ENCODE measurements at regions not wholly inside any gene's neighbourhood (a gene's known extent, or its start where the extent isn't known, plus 50 kb on each side); places are given as distances from the start of the nearest gene placed in this dataset.

GRCh38 chr10:55180357-55180756 is 379.3 kb upstream of the PCDH15 start:
- no peak overlapping the region for H3K4me3 ChIP-seq
- no peak overlapping the region for H3K4me2 ChIP-seq (ENCODE audit: control insufficient read depth, insufficient read depth)
- 75% methylated on average over 1 of the region's 1 CpG for WGBS (ENCODE audit: insufficient coverage, insufficient replicate concordance, low lambda C conversion rate, missing lambda C conversion rate)
- SMC1A ChIA-PET (ENCODE audit: uncharacterized antibody, unreplicated experiment): no interaction called here
- H2AFZ ChIP-seq (ENCODE audit: control insufficient read depth, low read depth, low read length): no peak overlapping the region
- DNase-seq (ENCODE audit: low read depth, low spot score): no peak
- no peaks in the 10 kb centered on the region for H3K36me3 ChIP-seq (ENCODE audit: control insufficient read depth in 2 of 2, insufficient read depth in 2 of 2, low read length in 1 of 2)
- in situ Hi-C loops (cut with MboI) (no loop called here), intact Hi-C loops (cut with micrococcal nuclease; ENCODE audit: unreplicated experiment) (no loop called here)
- H3K27me3 ChIP-seq (replicated peaks in 1 of 2; ENCODE audit: control insufficient read depth in 2 of 2, insufficient read depth in 2 of 2, low read length in 1 of 2): no peaks in the 10 kb centered on the region; a peak in 1 of 4 replicates
- no peaks in the 10 kb centered on the region for H3K79me2 ChIP-seq (ENCODE audit: control insufficient read depth, insufficient read depth, low read length)
- RAD21 ChIA-PET (ENCODE audit: unreplicated experiment): no interaction called here
- H3K4me1 ChIP-seq (ENCODE audit: control insufficient read depth, insufficient read depth, low read length): no peaks in the 10 kb centered on the region
- FAIRE-seq: no peak
- H4K20me1 ChIP-seq (ENCODE audit: control insufficient read depth, insufficient read depth): no peaks in the 10 kb centered on the region
- H3K9me3 ChIP-seq (replicated peaks; ENCODE audit: control insufficient read depth, insufficient read depth, low read length): no peaks in the 10 kb centered on the region
- POLR2A ChIA-PET: no interaction called here
- ATAC-seq: no peak
- BruUV-seq (replicated peaks): no TSS peak
- no peak overlapping the region for H3K27ac ChIP-seq (ENCODE audit: control insufficient read depth, insufficient read depth)
- no peak overlapping the region for H3K9ac ChIP-seq (ENCODE audit: control insufficient read depth, insufficient read depth, low read length)
- CTCF ChIA-PET: no interaction called here
- TF ChIP-seq, protein P1, sequence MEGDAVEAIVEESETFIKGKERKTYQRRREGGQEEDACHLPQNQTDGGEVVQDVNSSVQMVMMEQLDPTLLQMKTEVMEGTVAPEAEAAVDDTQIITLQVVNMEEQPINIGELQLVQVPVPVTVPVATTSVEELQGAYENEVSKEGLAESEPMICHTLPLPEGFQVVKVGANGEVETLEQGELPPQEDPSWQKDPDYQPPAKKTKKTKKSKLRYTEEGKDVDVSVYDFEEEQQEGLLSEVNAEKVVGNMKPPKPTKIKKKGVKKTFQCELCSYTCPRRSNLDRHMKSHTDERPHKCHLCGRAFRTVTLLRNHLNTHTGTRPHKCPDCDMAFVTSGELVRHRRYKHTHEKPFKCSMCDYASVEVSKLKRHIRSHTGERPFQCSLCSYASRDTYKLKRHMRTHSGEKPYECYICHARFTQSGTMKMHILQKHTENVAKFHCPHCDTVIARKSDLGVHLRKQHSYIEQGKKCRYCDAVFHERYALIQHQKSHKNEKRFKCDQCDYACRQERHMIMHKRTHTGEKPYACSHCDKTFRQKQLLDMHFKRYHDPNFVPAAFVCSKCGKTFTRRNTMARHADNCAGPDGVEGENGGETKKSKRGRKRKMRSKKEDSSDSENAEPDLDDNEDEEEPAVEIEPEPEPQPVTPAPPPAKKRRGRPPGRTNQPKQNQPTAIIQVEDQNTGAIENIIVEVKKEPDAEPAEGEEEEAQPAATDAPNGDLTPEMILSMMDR (IDR thresholded peaks at IDR 0.05 in 2 of 3, conservative IDR thresholded peaks at IDR 0.05 in 1 of 3; ENCODE audit: control insufficient read depth in 2 of 3, extremely low read depth in 1 of 3, insufficient read depth in 1 of 3, low read depth in 3 of 3, low read length in 3 of 3): no peak
- TF ChIP-seq, protein P2, sequence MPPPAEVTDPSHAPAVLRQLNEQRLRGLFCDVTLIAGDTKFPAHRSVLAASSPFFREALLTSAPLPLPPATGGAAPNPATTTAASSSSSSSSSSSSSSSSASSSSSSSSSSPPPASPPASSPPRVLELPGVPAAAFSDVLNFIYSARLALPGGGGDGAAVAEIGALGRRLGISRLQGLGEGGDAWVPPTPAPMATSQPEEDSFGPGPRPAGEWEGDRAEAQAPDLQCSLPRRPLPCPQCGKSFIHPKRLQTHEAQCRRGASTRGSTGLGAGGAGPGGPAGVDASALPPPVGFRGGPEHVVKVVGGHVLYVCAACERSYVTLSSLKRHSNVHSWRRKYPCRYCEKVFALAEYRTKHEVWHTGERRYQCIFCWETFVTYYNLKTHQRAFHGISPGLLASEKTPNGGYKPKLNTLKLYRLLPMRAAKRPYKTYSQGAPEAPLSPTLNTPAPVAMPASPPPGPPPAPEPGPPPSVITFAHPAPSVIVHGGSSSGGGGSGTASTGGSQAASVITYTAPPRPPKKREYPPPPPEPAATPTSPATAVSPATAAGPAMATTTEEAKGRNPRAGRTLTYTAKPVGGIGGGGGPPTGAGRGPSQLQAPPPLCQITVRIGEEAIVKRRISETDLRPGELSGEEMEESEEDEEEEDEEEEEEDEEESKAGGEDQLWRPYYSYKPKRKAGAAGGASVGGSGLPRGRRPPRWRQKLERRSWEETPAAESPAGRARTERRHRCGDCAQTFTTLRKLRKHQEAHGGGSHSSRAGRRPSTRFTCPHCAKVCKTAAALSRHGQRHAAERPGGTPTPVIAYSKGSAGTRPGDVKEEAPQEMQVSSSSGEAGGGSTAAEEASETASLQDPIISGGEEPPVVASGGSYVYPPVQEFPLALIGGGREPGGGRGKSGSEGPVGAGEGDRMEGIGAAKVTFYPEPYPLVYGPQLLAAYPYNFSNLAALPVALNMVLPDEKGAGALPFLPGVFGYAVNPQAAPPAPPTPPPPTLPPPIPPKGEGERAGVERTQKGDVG (CRISPR knock-in tag; IDR thresholded peaks at IDR 0.05): no peak
- no peak for TF ChIP-seq TBL1XR1 (IDR thresholded peaks at IDR 0.05; ENCODE audit: low read depth, low read length)
- no peak for TF ChIP-seq POLR2A (IDR thresholded peaks at IDR 0.05; ENCODE audit: low read depth, low read length)
- TF ChIP-seq BRCA1 (IDR thresholded peaks at IDR 0.05; ENCODE audit: low read depth, low read length): no peak
- TF ChIP-seq HDGF (IDR thresholded peaks at IDR 0.05): no peak
- no peak for TF ChIP-seq CEBPZ (IDR thresholded peaks at IDR 0.05; ENCODE audit: low read depth, low read length)
- TF ChIP-seq, protein P3, sequence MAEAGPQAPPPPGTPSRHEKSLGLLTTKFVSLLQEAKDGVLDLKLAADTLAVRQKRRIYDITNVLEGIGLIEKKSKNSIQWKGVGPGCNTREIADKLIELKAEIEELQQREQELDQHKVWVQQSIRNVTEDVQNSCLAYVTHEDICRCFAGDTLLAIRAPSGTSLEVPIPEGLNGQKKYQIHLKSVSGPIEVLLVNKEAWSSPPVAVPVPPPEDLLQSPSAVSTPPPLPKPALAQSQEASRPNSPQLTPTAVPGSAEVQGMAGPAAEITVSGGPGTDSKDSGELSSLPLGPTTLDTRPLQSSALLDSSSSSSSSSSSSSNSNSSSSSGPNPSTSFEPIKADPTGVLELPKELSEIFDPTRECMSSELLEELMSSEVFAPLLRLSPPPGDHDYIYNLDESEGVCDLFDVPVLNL (IDR thresholded peaks at IDR 0.05; ENCODE audit: low read depth, low read length): no peak
- TF ChIP-seq, protein P4, sequence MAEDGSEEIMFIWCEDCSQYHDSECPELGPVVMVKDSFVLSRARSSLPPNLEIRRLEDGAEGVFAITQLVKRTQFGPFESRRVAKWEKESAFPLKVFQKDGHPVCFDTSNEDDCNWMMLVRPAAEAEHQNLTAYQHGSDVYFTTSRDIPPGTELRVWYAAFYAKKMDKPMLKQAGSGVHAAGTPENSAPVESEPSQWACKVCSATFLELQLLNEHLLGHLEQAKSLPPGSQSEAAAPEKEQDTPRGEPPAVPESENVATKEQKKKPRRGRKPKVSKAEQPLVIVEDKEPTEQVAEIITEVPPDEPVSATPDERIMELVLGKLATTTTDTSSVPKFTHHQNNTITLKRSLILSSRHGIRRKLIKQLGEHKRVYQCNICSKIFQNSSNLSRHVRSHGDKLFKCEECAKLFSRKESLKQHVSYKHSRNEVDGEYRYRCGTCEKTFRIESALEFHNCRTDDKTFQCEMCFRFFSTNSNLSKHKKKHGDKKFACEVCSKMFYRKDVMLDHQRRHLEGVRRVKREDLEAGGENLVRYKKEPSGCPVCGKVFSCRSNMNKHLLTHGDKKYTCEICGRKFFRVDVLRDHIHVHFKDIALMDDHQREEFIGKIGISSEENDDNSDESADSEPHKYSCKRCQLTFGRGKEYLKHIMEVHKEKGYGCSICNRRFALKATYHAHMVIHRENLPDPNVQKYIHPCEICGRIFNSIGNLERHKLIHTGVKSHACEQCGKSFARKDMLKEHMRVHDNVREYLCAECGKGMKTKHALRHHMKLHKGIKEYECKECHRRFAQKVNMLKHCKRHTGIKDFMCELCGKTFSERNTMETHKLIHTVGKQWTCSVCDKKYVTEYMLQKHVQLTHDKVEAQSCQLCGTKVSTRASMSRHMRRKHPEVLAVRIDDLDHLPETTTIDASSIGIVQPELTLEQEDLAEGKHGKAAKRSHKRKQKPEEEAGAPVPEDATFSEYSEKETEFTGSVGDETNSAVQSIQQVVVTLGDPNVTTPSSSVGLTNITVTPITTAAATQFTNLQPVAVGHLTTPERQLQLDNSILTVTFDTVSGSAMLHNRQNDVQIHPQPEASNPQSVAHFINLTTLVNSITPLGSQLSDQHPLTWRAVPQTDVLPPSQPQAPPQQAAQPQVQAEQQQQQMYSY (CRISPR knock-in tag; IDR thresholded peaks at IDR 0.05): no peak
- TF ChIP-seq ZBED1 (IDR thresholded peaks at IDR 0.05; ENCODE audit: borderline replicate concordance): no peak
- no peak for TF ChIP-seq NFIC (IDR thresholded peaks at IDR 0.05; ENCODE audit: low read depth, low read length)
- no peak for TF ChIP-seq HDAC2 (IDR thresholded peaks at IDR 0.05)
